Left ventricle myocardium inferior (tissue), 1 donor: ENCODE measurements at regions not wholly inside any gene's neighbourhood (a gene's known extent, or its start where the extent isn't known, plus 50 kb on each side); places are given as distances from the start of the nearest gene placed in this dataset.

ENCODE experiments used
- DNase-seq: peaks from one replicate; pipeline ENCODE4 v3.0.0-alpha.2; 2020
- H3K27ac ChIP-seq: fragments of 200-600 bp; replicated peaks from 2 replicates; pipeline ENCODE4 v1.8.0; 2021
- H3K27me3 ChIP-seq: fragments of 200-600 bp; 2 replicates; pipeline ENCODE4 v1.8.0; 2021; ENCODE audit warnings: low read depth
- H3K36me3 ChIP-seq: fragments of 200-600 bp; 2 replicates; pipeline ENCODE4 v1.8.0; 2021
- H3K4me1 ChIP-seq: fragments of 200-600 bp; 2 replicates; pipeline ENCODE4 v1.8.0; 2021
- H3K4me3 ChIP-seq: fragments of 200-600 bp; 2 replicates; pipeline ENCODE4 v1.8.0; 2021; ENCODE audit warnings: mild to moderate bottlenecking, moderate library complexity
- H3K9me3 ChIP-seq: fragments of 200-600 bp; replicated peaks from 2 replicates; pipeline ENCODE4 v1.8.0; 2021
- intact Hi-C: fragments of 100-400 bp; cut with micrococcal nuclease; formaldehyde crosslinking; loops from one replicate; pipeline ENCODE4 v1.11.0; 2022
- TF ChIP-seq, protein P1 (sequence below): fragments of 200-600 bp; IDR thresholded peaks from 2 replicates; pipeline ENCODE4 v1.8.0; 2021; ENCODE audit warnings: antibody characterized with exemption, mild to moderate bottlenecking, borderline replicate concordance
- donor health status: DM: no; HTN: yes; CAD: no; lungs with severe emphysema.

DNA sequence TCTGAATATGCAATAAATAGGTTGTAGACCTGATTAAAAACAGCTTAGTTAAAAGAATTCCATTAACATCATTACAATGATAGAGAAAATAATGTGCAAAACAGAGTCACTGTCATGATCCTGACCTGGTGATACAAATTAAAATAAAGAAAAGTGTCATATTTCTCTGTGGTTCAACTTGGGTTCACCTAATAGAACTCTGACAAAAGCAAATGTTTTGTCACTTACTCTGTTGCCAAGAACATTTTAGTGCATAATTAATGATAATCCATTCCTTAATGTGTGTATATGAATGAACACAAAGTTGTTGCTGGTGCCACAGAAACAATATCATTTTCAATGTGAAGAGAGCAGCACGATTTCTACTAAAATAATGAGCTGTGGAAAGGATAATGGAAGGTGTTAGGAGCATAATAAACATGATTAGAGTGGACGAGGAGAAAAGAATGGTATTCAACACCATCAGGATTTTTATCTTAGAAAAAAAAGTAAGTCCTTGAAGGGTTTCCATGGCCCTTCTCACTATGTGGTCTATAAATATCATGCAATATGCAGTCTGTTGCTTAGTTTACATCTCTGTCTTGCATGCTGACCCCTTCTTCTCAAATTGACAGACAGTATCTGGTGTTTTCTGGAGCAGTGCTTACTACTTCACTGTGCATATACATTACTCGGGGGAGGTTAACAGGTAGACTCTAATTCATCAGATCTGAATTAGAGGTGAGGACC, 656.6 kb upstream of the MMS22L start:
- DNase-seq = no peak
- intact Hi-C loops = no loop called here
- H3K4me1 ChIP-seq = no peaks in the 10 kb centered on the region
- H3K27ac ChIP-seq = no peak overlapping the region
- no peaks in the 10 kb centered on the region for H3K27me3 ChIP-seq
- no peaks in the 10 kb centered on the region for H3K9me3 ChIP-seq
- no peaks in the 10 kb centered on the region for H3K36me3 ChIP-seq
- no peak overlapping the region for H3K4me3 ChIP-seq
- TF ChIP-seq, protein P1, sequence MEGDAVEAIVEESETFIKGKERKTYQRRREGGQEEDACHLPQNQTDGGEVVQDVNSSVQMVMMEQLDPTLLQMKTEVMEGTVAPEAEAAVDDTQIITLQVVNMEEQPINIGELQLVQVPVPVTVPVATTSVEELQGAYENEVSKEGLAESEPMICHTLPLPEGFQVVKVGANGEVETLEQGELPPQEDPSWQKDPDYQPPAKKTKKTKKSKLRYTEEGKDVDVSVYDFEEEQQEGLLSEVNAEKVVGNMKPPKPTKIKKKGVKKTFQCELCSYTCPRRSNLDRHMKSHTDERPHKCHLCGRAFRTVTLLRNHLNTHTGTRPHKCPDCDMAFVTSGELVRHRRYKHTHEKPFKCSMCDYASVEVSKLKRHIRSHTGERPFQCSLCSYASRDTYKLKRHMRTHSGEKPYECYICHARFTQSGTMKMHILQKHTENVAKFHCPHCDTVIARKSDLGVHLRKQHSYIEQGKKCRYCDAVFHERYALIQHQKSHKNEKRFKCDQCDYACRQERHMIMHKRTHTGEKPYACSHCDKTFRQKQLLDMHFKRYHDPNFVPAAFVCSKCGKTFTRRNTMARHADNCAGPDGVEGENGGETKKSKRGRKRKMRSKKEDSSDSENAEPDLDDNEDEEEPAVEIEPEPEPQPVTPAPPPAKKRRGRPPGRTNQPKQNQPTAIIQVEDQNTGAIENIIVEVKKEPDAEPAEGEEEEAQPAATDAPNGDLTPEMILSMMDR = no peak

DNA sequence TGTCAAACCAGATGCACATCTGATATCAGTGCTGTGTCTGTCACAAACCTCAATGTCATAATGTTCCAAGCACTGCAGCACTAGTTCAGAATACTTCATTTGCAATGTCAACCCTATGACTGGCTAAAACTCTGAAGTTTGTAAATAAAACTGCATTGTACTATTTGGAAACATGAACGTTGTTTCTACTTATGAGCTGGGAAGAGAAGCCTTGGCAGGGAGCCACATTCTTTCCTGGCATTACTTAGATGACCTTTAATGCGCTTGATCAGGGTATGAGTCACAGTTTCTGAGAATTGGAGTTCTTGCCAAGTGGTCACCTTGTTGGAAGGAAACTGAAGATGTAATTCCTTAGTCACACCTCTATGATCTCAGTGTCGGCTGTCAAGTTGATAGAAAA, 664.8 kb upstream of the MMS22L start:
- Histone ChIP-seq H3K4me3 (no peak overlapping the region), H3K27ac (no peak overlapping the region), H3K36me3 (no peaks in the 10 kb centered on the region), H3K27me3 (no peaks in the 10 kb centered on the region), H3K4me1 (peaks cover 3% of the 10 kb centered on the region), H3K9me3 (no peaks in the 10 kb centered on the region)
- intact Hi-C loops = no loop called here
- DNase-seq = no peak
- TF ChIP-seq, protein P1 = no peak

DNA sequence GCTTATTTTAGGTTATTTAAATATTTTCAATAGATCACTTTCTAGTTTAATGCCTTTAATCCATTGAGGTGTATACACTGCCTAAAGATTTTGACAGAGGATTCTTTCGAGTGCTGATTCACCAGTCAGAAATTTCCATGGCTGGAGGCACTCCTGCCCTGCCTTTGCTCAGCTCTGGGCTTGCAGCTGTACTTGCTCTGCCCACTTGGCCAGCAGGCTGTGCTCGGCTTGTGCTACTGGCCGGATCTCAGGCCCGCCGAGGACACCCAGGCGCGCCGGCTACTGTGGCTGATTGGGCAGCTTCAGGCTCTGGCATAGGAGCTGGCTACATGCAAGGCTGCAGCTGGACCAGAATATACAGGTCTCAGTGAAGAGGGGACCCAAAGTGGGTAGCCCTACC, 675.1 kb upstream of the MMS22L start:
- no peaks in the 10 kb centered on the region for H3K4me1 ChIP-seq
- DNase-seq = peak; percentile 17
- intact Hi-C loops = no loop called here
- H3K36me3 ChIP-seq = no peaks in the 10 kb centered on the region
- H3K27me3 ChIP-seq = no peaks in the 10 kb centered on the region
- TF ChIP-seq, protein P1 = no peak
- no peak overlapping the region for H3K4me3 ChIP-seq
- no peak overlapping the region for H3K27ac ChIP-seq
- peaks cover 7% of the 10 kb centered on the region for H3K9me3 ChIP-seq

DNA sequence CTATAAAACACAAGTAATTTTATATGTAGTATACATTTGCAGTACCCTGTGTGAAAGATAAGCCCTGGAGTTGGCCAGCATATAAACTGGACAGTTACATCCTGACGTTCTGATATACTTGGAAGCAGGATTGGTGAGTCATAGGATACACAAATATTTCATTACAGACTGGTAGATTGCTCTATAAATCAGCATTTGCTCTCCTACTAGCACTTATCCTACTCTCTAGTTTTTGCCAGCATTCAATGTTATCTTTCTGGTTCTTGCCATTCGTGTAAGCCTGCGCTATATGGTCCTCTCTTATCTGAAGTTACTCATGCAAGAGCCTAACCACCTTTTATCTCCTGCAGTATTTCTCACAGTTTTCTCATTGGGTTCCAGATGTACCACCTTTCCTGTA, 680.2 kb upstream of the MMS22L start:
- no peaks in the 10 kb centered on the region for H3K4me1 ChIP-seq
- no peaks in the 10 kb centered on the region for H3K9me3 ChIP-seq
- no peak overlapping the region for H3K27ac ChIP-seq
- no peaks in the 10 kb centered on the region for H3K27me3 ChIP-seq
- no peak for DNase-seq
- no peaks in the 10 kb centered on the region for H3K36me3 ChIP-seq
- no peak overlapping the region for H3K4me3 ChIP-seq
- intact Hi-C loops = no loop called here
- TF ChIP-seq, protein P1 = no peak

DNA sequence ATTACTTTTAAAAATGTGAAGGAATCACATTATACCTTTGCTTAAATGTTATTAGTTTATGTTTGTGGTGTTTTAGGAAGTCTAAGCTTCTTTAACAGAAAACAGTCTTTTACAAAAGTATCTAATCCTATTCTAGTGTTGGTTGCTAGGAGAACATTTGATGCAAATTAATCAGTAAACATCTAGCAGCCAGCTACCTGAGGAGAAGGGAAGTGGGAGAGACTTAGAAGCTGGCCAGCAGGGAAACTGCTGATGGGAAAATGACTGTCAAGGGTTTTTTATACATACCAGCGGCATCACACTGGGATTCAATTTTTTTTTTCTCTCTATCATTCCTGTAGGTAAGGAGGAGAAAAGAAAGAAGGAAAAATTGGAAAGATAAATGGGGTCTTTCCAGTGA, 686.0 kb upstream of the MMS22L start:
- no peaks in the 10 kb centered on the region for H3K36me3 ChIP-seq
- H3K27me3 ChIP-seq = no peaks in the 10 kb centered on the region
- no peaks in the 10 kb centered on the region for H3K9me3 ChIP-seq
- DNase-seq = no peak
- H3K27ac ChIP-seq = no peak overlapping the region
- no peaks in the 10 kb centered on the region for H3K4me1 ChIP-seq
- TF ChIP-seq, protein P1 = no peak
- intact Hi-C loops = no loop called here
- H3K4me3 ChIP-seq = no peak overlapping the region
